ENCODE measurements at regions not wholly inside any gene's neighbourhood (a gene's known extent, or its start where the extent isn't known, plus 50 kb on each side); places are given as distances from the start of the nearest gene placed in this dataset.

DNA sequence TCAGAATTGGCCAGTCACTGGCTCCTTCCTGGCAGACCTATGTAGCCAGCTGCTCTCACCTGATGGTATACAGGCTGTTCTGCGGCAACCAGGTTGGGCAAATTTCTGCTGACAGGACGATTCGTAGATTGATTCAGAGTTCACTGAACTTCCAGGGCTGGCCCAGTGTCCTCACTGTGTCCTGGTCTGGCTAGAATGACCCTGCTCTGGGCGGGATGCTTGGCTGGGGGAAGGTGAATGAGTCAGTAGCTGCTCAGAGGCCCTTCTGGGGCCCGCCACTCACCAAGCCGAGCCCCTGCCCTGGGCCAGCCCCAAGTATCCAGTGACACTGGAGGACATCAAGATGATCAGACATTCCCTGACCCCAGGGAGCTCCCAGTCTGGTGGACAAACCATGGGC lies 62.9 kb upstream of the WNT11 start:
- H3K9me3 ChIP-seq (ENCODE audit: control insufficient read depth, insufficient read depth, low read depth, low read length), result no peaks in the 10 kb centered on the region
- TF ChIP-seq REST (IDR thresholded peaks at IDR 0.05; ENCODE audit: insufficient read depth in 1 of 2, low read depth in 2 of 2, low read length in 1 of 2) (no peak), POLR2AphosphoS5 (IDR thresholded peaks at IDR 0.05; ENCODE audit: low read depth, low read length) (no peak), SIN3A (IDR thresholded peaks at IDR 0.05; ENCODE audit: borderline replicate concordance, insufficient read depth, low read depth, low read length) (no peak), TCF7L2 (IDR thresholded peaks at IDR 0.05; ENCODE audit: low read depth, low read length) (no peak), CTCF (IDR thresholded peaks at IDR 0.05) (no peak)
- no peaks in the 10 kb centered on the region for H3K4me1 ChIP-seq (ENCODE audit: control insufficient read depth, insufficient read depth, low read length)
- no TSS peak for BruUV-seq (replicated peaks)
- no peaks in the 10 kb centered on the region for H3K27me3 ChIP-seq (ENCODE audit: control insufficient read depth, insufficient read depth, low read length)
- DNase-seq (ENCODE audit: low read depth, low spot score) (no peak), ATAC-seq (no peak)
- H3K4me3 ChIP-seq (ENCODE audit: low read depth in 2 of 2, low read length in 2 of 2), result no peak overlapping the region
- intact Hi-C loops (cut with micrococcal nuclease; ENCODE audit: unreplicated experiment) (no loop called here), in situ Hi-C loops (cut with HindIII; ENCODE audit: low pct_unique_long_range_greater_than_20kb, low sequenced_read_pairs) (no loop called here)
- no peak overlapping the region for H3K27ac ChIP-seq (ENCODE audit: low read length)
- H3K36me3 ChIP-seq (ENCODE audit: control insufficient read depth, insufficient read depth, low read length), result no peaks in the 10 kb centered on the region
- POLR2A ChIA-PET, result no interaction called here
- CTCF ChIA-PET, result no interaction called here

GRCh38 chr11:76268498-76268897 lies 62.2 kb upstream of the WNT11 start:
- no peak for TF ChIP-seq TCF7L2 (IDR thresholded peaks at IDR 0.05; ENCODE audit: low read depth, low read length)
- TF ChIP-seq POLR2AphosphoS5 (IDR thresholded peaks at IDR 0.05; ENCODE audit: low read depth, low read length), result no peak
- TF ChIP-seq REST (IDR thresholded peaks at IDR 0.05; ENCODE audit: insufficient read depth in 1 of 2, low read depth in 2 of 2, low read length in 1 of 2), result no peak
- TF ChIP-seq CTCF (IDR thresholded peaks at IDR 0.05), result no peak
- TF ChIP-seq SIN3A (IDR thresholded peaks at IDR 0.05; ENCODE audit: borderline replicate concordance, insufficient read depth, low read depth, low read length), result no peak
- Histone ChIP-seq H3K4me1 (ENCODE audit: control insufficient read depth, insufficient read depth, low read length) (no peaks in the 10 kb centered on the region), H3K36me3 (ENCODE audit: control insufficient read depth, insufficient read depth, low read length) (no peaks in the 10 kb centered on the region), H3K27ac (ENCODE audit: low read length) (no peak overlapping the region), H3K4me3 (ENCODE audit: low read depth in 2 of 2, low read length in 2 of 2) (no peak overlapping the region), H3K27me3 (ENCODE audit: control insufficient read depth, insufficient read depth, low read length) (peaks cover 3% of the 10 kb centered on the region), H3K9me3 (ENCODE audit: control insufficient read depth, insufficient read depth, low read depth, low read length) (no peaks in the 10 kb centered on the region)
- DNase-seq (ENCODE audit: low read depth, low spot score), result no peak
- ChIA-PET POLR2A (no interaction called here), CTCF (no interaction called here)
- in situ Hi-C loops (cut with HindIII; ENCODE audit: low pct_unique_long_range_greater_than_20kb, low sequenced_read_pairs) (no loop called here), intact Hi-C loops (cut with micrococcal nuclease; ENCODE audit: unreplicated experiment) (no loop called here)
- BruUV-seq (replicated peaks), result no TSS peak
- no peak for ATAC-seq
